ENCODE measurements at regions not wholly inside any gene's neighbourhood (a gene's known extent, or its start where the extent isn't known, plus 50 kb on each side); places are given as distances from the start of the nearest gene placed in this dataset.

DNA sequence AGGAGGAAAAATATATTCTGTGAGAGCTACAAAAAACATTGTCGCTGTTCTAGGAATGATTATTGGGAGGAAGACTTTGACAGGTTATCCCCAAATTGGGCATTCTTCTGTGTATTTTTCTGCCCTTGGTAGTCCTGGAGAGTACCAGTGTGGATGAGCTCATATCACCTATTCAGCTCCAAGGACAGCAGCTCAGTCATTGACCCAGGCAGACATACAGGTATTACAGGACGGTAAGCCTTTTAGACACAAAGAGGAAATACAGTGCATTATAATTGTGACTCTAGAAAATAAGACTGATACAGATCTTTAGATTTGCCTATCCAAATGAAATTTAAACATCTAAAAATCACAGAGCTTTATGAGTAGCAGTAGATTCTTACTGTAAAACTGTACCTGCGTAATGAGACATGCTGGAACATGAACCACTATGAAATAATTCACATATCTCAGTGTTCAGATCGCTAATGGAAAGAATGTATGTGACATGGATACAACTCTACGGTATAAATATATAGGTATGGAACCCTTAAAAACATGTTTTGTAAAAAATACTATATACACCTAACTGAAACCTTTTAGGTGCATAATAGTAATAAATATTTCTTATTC, 56.0 kb downstream of the PLK2 start:
- DNase-seq = no peak

DNA sequence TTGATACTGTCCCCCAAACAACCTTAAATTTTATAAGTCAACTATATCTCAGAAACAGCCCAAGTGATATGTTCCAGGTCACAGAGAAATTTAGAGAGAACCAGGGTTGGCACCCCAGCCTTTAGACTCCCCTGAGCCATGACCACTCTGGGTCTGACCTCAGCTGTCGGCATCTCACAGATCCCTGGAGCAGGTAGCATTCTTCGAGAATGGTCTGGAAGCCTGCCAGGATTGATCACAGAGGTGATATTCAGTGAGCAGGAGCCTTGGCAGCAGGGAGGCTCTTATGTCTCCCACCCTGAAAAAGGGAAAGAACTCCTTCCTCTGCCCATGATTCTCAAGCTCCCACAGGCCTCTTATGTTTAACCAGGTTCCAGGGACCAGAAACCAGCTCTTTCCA, 58.2 kb downstream of the PLK2 start:
- no peak for DNase-seq

DNA sequence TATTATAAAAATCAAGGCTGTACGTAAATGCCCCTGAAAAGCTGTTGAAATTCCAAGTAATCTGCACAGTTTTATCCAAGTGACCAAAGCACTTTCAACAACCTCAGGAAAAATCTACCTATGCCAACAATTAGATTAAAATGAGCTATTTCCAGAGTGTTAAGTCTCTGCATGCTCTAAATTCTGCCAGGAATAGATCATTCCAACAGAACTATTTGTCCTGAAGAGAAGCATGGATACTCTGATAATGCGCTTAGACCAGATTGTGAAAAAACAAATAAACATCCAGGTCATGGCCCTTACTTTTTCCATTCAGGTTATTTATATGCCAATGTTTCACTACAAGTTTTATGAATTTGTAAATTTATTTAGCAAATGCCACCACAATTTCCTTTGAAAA, 59.1 kb downstream of the PLK2 start:
- no peak for DNase-seq

GRCh38 chr5:58399951-58400350, 59.9 kb downstream of the PLK2 start:
- no peak for DNase-seq

- DNase-seq = no peak
Measured at GRCh38 chr5:58394339-58394738, 65.5 kb downstream of the PLK2 start.

- DNase-seq = no peak
Measured at GRCh38 chr5:58393716-58394115, 66.2 kb downstream of the PLK2 start.

DNA sequence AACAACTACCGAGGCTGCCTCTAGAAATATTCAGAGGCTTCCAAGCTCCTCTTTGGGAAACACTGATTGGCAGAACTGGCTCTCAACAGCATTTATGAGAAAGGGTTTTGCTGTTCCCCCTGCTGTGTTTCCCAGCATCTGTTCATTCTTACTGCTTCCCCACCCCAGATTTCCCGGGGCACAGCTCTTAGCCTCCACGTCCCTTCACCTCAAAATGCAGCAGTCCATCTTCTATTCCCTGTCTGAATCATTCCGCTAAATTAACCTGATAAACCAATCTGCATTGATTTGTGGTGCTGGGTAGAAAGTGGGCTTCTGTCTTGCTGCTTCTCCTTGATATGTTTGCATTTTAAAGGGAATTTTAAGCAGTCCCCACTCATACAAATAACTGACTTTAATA, 67.4 kb downstream of the PLK2 start:
- no peak for DNase-seq

DNA sequence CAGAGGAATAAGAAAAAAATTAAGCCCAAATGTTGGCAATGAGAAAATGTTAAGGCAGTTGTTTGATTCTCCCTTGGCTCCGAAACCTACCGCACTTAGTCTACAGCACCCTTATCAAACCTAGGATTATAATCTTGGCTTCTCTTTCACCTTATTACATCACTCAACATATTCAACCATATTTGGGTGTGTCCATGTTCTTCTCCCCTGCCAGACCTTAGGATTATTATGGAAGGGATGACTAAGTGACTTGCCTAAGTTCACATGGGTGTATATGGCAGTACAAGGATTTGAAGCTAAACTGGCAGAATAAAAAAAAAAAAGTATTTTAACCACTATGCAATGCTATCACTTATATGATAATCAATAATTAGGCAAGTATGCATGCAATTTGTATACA, 76.4 kb downstream of the PLK2 start:
- no peak for DNase-seq

- no peak for DNase-seq
Measured at GRCh38 chr5:58382131-58382534, 77.8 kb downstream of the PLK2 start.

DNA sequence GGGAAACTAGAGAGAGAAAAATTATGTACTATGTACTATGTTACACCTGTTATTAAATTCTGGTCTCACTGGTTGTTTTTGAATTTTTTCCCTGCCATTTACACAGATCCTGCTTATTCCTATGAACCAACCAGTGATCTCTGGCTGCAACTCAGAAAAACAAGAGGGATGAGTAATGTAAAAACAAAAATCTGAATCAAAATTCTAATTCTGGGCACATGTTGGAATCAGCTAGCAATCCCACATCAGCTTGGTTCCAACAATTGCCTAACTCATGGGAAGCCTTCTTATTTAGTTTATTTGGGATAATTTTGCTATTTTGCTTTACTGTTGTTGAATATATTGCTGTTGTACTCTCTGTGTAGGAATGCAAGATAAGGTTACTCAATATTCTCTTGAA, 78.3 kb downstream of the PLK2 start:
- no peak for DNase-seq

DNA sequence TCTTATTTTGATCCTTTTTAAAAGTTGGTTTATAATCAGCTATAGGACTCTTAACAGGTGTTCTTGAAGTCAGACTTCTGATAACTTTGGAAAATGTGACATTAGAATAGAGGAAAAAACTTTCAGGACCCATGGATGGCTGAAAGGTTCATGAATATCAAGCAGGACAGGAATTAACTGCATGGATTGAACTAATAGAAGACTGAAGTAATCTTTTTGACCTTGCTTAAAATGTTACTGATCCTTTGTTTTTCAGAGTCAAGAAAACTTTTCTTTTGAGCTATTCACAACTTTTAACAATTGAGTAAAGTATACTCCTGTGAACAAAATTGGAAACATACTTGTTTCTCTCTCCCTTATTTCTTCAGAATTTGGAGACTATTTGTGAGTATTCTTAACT, 79.2 kb downstream of the PLK2 start:
- DNase-seq = no peak

DNA sequence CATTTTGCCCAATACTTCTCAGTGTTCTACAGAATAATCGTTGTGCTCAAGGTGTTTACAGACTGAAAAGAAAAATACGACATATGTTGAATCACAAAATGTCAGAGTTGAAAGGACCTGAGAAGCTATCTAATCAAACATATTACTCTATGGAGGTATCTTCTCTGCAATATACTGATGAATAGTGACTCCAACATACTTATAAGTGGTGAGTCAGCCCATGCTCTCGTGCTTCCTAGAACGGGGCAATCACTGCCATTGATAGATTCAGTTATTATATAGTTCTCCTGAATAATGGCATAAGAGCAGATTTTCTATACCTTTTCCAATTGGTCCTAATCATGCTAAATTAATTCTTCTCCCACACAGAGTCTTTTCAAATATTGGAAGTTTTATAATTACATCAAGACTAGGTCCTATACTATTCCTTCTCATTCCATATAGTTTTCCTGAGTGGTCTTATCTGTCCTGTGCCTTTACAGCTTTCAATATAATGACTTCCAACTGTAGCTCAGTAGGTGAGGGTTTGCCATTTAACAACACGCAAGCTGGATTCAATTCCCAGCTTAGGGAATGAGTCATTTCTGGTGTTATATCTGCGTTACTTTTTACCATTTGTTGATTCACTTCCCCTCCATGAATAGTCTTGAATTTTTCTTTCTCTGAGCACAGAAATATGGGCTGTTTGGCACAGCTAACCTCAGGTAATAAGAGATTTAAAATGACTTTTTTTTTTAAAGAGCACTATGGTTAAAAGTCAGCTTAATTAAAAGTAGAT, 81.1 kb downstream of the PLK2 start:
- DNase-seq = no peak

- DNase-seq = no peak
Measured at GRCh38 chr5:58370606-58371005, 89.3 kb downstream of the PLK2 start.

GRCh38 chr5:58369513-58370190, 90.2 kb downstream of the PLK2 start:
- no peak for DNase-seq

- DNase-seq = peak; percentile 2
Measured at GRCh38 chr5:58366461-58366860, 93.4 kb downstream of the PLK2 start.

DNA sequence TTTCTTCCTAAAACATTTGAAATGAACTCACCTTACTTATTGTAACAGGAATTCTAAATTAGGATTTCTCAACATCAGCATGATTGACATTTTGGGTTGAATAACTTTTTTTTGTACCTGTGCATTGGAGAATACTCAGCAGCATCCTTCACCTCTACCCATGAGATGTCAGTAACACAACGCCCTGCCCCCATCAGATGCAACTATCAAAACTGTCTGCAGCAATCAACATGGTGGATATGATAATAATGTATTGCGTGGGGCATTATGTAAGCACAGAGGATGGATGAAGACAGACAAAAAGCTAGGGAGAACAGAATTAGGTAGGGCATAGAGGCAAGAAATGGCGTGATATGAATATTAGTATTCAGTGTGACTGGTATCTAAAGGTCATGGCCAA, 94.1 kb downstream of the PLK2 start:
- no peak for DNase-seq

DNA sequence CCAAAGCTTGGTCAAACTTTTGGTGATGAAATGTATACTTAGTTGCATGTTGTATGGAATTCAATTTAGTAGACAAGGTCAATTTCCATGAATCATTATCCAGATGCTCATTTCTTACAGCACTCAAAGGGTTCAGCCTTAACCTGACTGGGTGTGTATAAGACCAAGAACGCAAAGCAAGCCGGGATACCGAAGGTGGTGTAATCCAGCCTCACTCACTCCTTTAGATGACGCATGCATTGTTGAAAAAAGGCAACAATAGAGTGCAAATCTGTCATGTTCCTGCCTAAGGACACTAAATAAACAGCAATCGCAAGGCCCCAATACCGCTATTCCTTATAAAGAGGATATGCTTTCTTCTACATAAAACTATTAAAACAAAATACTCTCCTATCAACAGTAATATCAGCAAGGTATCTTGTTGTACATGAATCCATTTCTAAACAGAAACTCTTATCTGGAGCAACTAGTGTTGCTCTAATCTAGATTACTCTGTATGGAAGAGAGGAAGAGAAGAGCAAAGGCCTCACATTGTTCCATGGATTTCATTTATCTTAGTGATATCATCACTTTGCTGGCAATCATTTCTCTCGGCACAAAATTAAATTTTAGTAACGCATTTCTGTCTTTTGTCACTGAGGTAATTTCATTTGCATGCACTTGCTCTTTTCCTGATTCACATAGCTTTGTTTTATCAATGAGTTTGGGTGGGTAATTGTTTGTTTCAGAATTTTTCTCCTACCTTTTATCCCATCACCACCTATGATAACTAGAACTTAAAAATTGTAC, 96.2 kb downstream of the PLK2 start:
- no peak for DNase-seq

- no peak for DNase-seq
Measured at GRCh38 chr5:58362135-58362534, 97.8 kb downstream of the PLK2 start.

GRCh38 chr5:58360794-58361193, 99.1 kb downstream of the PLK2 start:
- no peak for DNase-seq

- no peak for DNase-seq
Measured at GRCh38 chr5:58359981-58360380, 99.9 kb downstream of the PLK2 start.

DNA sequence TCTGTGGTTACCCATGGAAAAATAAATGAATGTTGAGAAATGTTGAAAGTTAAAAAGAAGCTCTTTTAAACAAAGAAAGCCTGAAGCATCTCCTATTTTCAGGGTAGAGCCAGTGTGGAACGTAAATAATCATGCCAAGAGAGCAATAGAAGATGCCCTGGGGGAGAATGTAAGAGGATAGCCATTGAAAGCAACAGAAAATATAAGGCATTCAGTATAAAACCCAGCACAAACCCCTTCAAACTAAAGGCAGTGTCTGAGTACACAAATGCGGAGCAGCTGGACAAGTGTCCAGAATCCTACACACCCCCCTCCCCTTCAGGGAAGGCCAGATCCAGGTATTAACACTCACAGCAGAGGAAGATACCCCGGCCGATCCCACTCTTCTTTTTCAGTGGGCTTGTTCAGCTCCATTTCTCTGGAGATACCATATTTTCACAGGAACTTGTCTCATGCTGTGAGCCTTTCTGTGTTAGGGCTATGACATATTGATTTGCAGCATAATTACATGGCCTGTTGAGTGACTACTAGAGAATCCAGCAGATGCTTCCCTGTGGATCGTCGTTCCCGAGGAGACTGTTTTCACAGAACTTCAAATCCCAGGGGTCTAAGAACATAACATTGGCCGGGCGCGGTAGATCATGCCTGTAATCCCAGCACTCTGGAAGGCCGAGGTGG, 101.2 kb downstream of the PLK2 start:
- DNase-seq = no peak

DNA sequence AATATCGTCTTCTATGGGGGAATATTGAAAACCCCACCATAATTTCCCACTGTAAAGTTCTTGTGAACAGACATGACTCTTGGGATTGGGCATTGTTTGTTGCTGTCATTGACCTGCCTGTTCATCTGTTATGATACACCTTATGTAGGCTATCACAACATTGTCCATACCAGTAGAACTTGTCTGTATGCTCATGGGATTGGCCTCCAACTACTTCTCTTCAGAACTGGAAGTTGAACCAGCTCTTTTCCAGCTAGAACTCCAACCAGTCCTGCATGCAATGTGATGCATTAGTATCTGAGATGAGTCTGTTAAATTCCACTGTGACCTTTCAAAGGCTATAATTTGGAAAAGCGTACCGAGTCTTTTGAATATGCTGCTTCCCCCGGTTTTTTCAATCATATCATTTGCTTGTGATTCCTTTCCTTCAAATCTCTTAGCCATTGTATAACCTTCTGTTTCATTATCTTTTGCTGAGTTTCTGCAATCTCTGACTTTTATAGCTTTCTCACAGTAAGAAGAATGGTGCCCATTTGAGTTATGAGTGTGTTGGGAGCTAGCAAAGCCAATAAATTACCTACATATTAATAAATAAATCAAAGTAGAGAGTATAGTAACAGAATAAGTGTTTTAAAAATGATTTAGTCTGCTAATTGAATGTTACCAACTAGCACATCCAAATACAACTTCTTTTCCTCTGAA, 101.9 kb downstream of the PLK2 start:
- DNase-seq = no peak

Measured in DMS79 treated with DMSO at 0.1 percent for 48 hours (cell line).